CMK (cell line): ENCODE measurements at regions not wholly inside any gene's neighbourhood (a gene's known extent, or its start where the extent isn't known, plus 50 kb on each side); places are given as distances from the start of the nearest gene placed in this dataset.
"Not testable (repeated sequence)": the region's sequence is repeated elsewhere in the genome, so short reads cannot be mapped to it uniquely, and the experiment has no call there.

ENCODE experiments used
- DNase-seq: peaks from one replicate; pipeline ENCODE4 v3.0.0-alpha.2; 2010; ENCODE audit warnings: low read depth

GRCh38 chr1:157217486-157217885 is 79.3 kb upstream of the ETV3 start:
- DNase-seq = no peak

GRCh38 chr1:157213836-157214235 is 75.6 kb upstream of the ETV3 start:
- no peak for DNase-seq

GRCh38 chr1:157209514-157209913 is 71.3 kb upstream of the ETV3 start:
- no peak for DNase-seq

- not testable (repeated sequence) for DNase-seq
These were observed 67.8 kb upstream of the ETV3 start for GRCh38 chr1:157205982-157206381.

- no peak for DNase-seq
These were observed 65.0 kb upstream of the ETV3 start for GRCh38 chr1:157203166-157203565.

GRCh38 chr1:157202331-157202730 is 64.1 kb upstream of the ETV3 start:
- no peak for DNase-seq

GRCh38 chr1:157201767-157202166 is 63.6 kb upstream of the ETV3 start:
- DNase-seq = no peak

- DNase-seq = no peak
These were observed 62.3 kb upstream of the ETV3 start for GRCh38 chr1:157200451-157200850.

GRCh38 chr1:157199421-157199755 is 61.2 kb upstream of the ETV3 start:
- DNase-seq = no peak

- no peak for DNase-seq
These were observed 60.6 kb upstream of the ETV3 start for GRCh38 chr1:157198619-157199420.

- no peak for DNase-seq
These were observed 59.8 kb upstream of the ETV3 start for GRCh38 chr1:157197906-157198435.

GRCh38 chr1:157196670-157197456 is 58.7 kb upstream of the ETV3 start:
- DNase-seq = not testable (repeated sequence)

GRCh38 chr1:157196245-157196543 is 58.0 kb upstream of the ETV3 start:
- no peak for DNase-seq

- DNase-seq = no peak
These were observed 57.5 kb upstream of the ETV3 start for GRCh38 chr1:157195521-157196244.

GRCh38 chr1:157194731-157195520 is 56.7 kb upstream of the ETV3 start:
- DNase-seq = no peak

- DNase-seq = peak; percentile 35
These were observed 55.7 kb upstream of the ETV3 start for GRCh38 chr1:157193702-157194391.

GRCh38 chr1:157193219-157193618 is 55.0 kb upstream of the ETV3 start:
- DNase-seq = no peak

GRCh38 chr1:157189986-157190982 is 52.1 kb upstream of the ETV3 start:
- DNase-seq = no peak

- DNase-seq = no peak
These were observed 50.9 kb upstream of the ETV3 start for GRCh38 chr1:157189096-157189495.
